GM18505 (cell line): ENCODE measurements at regions not wholly inside any gene's neighbourhood (a gene's known extent, or its start where the extent isn't known, plus 50 kb on each side); places are given as distances from the start of the nearest gene placed in this dataset.
"Not testable (repeated sequence)": the region's sequence is repeated elsewhere in the genome, so short reads cannot be mapped to it uniquely, and the experiment has no call there.

Experiments
- ATAC-seq: cut with Tn5 transposase; IDR thresholded peaks from one replicate; pipeline ENCODE4 v1.9.1; 2021; ENCODE audit not compliant: unreplicated experiment
- POLR2A ChIP-seq: IDR thresholded peaks from 4 replicates; pipeline ENCODE4 v1.6.1; 2011; ENCODE audit warnings: borderline replicate concordance; ENCODE audit not compliant: insufficient read depth, insufficient read length; ENCODE audit errors: extremely low read depth

- no peak for ATAC-seq
- TF ChIP-seq POLR2A: no peak
Observed at GRCh38 chr6:67190733-67191132, 1444.3 kb upstream of the ADGRB3 start.

- ATAC-seq: no peak
- no peak for TF ChIP-seq POLR2A
Observed at GRCh38 chr6:67184405-67184804, 1450.7 kb upstream of the ADGRB3 start.

GRCh38 chr6:67175101-67175500, 1460.0 kb upstream of the ADGRB3 start:
- TF ChIP-seq POLR2A: no peak
- ATAC-seq: no peak

- no peak for TF ChIP-seq POLR2A
- ATAC-seq: no peak
Observed at GRCh38 chr6:67165606-67166005, 1458.6 kb upstream of the EYS start.

DNA sequence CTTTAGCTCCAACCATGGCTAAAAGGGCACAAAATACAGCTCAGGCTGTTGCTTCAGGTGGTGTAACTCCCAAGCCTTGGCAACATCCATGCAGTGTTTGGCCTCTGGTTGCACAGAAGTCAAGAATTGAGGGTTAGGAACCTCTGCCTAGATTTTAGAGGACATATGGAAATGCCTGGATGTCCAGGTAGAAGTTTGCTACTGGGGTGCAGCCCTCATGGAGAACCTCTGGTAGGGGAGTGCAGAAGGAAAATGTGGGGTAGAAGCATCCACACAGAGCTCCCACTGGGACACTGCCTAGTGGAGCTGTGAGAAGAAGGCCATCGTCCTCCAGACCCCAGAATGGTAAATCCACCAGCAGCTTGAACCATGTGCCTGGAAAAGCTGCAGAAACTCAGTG, 1453.8 kb upstream of the EYS start:
- TF ChIP-seq POLR2A: no peak
- no peak for ATAC-seq

GRCh38 chr6:67141005-67141404, 1434.0 kb upstream of the EYS start:
- no peak for ATAC-seq
- TF ChIP-seq POLR2A: no peak

DNA sequence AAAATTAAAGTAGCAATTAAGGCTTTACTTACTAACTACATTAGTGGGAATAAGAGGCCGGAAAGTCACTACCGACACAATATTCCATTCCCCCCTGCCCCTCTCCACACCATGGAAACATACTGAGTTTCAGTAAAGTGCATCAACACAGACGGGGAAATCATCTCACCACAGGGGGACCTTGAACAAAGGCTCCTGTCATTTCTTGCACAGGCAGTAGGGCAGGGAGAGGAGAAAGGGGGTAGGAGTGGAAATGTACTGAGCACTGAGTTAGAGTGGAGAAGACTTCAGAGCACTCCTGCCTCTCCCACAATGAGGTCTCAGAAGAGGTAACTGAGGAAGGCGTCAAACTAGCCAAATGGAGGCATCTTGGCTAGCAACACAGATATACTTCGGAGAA, 1426.9 kb upstream of the EYS start:
- ATAC-seq: no peak
- no peak for TF ChIP-seq POLR2A

DNA sequence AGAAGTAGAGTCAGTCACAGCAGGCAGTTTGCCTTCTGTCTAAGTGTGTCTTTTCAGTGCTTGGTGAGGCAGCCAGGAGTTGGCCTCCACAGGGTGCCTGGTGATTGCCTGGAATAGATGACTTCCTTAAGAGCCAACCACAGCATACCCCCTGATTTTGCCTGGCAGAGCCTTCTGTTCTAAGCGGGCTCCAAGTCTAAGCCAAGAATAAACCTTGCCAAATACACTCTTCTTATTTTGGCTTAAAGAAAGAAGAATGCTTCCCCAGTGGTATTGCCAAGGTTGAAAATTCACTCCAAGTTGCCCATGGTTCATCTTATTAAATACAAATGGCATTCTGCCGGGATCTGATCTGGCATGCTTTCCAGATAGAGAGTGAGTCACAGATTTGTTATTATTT, 1424.8 kb upstream of the EYS start:
- TF ChIP-seq POLR2A: no peak
- no peak for ATAC-seq

- no peak for TF ChIP-seq POLR2A
Observed at GRCh38 chr6:67129780-67130179, 1422.8 kb upstream of the EYS start.

GRCh38 chr6:67127041-67127440, 1420.0 kb upstream of the EYS start:
- TF ChIP-seq POLR2A: no peak
- ATAC-seq: no peak

More at GRCh38 chr6:67129780-67130179, 1422.8 kb upstream of the EYS start:
- ATAC-seq: no peak

GRCh38 chr6:67121115-67121514, 1414.1 kb upstream of the EYS start:
- no peak for TF ChIP-seq POLR2A
- no peak for ATAC-seq

- ATAC-seq: no peak
- TF ChIP-seq POLR2A: no peak
Observed at GRCh38 chr6:67112120-67112519, 1405.1 kb upstream of the EYS start.

DNA sequence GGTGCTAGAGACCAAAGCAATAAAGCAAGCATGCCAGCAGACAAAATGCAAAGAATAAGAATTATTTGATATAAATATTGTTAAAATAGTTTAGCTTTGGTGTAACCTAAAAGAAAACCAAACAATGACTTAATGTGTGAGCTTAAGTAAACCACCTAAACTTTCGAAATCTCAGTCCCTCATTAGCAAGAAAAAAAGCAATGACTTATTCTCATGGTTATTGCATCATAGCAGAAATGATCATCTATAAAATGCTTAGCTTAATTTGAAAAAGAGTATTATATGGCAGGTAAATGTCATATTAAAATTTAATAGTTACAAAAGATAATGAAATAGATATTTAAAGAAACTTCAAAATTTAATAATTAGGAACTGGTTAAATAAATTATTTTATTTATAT, 1395.7 kb upstream of the EYS start:
- TF ChIP-seq POLR2A: no peak
- ATAC-seq: no peak

DNA sequence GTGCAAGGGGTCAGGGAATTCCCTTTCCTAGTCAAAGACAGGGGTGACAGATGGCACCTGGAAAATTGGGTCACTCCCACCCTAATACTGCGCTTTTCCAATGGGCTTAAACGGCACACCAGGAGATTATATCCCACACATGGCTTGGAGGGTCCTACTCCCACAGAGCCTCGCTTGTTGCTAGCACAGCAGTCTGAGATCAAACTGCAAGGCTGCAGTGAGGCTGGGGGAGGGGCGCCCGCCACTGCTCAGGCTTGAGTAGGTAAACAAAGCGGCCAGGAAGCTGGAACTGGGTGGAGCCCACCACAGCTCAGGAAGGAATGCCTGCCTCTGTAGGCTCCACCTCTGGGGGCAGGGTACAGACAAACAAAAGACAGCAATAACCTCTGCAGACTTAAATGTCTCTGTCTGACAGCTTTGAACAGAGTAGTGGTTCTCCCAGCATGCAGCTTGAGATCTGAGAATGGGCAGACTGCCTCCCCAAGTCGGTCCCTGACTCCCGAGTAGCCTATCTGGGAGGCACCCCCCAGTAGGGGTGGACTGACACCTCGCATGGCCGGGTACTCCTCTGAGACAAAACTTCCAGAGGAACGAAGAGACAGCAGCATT, 1388.7 kb upstream of the EYS start:
- ATAC-seq: not testable (repeated sequence)

DNA sequence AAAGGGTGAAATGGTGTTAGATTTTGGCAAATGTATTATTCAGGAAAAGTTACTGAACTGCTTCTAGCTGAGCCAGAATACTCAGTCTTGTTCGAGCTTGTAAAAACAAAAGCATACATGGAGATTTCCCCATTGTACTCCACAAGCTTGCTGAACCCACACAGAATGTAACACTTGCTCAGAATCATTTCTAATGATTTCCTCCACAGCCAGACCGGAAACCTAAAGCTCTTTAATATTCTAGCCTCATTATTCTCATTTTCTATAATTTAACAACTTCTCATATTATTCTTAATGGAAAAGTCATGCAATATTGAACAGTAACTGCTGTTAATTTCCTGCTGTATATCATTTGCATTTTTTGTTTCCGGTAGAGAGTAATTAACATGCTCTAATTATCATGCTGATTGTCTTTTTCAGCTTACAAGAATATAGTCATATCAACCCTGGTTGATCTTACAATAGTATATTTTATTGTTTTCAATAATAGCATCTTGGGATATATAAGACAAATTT, 1387.5 kb upstream of the EYS start:
- TF ChIP-seq POLR2A: no peak
- ATAC-seq: no peak
